ENCODE measurements at regions not wholly inside any gene's neighbourhood (a gene's known extent, or its start where the extent isn't known, plus 50 kb on each side); places are given as distances from the start of the nearest gene placed in this dataset.

GRCh38 chr16:54993106-54993895 lies 62.6 kb downstream of the IRX5 start:
- no peaks in the 10 kb centered on the region for H3K36me3 ChIP-seq
- TF ChIP-seq CTCF (IDR thresholded peaks at IDR 0.05), result no peak
- intact Hi-C loops (cut with DNase I), result no loop called here

GRCh38 chr16:54996186-54996585 lies 65.5 kb downstream of the IRX5 start:
- no peaks in the 10 kb centered on the region for H3K9me3 ChIP-seq
- DNase-seq (no peak), ATAC-seq (no peak)
- H3K4me3 ChIP-seq, result no peak overlapping the region
- no peak overlapping the region for H3K27ac ChIP-seq
- H3K27me3 ChIP-seq (ENCODE audit: low read depth), result peaks cover 13% of the 10 kb centered on the region
- no peaks in the 10 kb centered on the region for H3K4me1 ChIP-seq
- H3K36me3 ChIP-seq, result no peaks in the 10 kb centered on the region
- intact Hi-C loops (cut with DNase I), result no loop called here
- TF ChIP-seq CTCF (IDR thresholded peaks at IDR 0.05), result no peak

More at GRCh38 chr16:54993106-54993895, 62.6 kb downstream of the IRX5 start:
- Histone ChIP-seq H3K27ac (no peak overlapping the region), H3K9me3 (no peaks in the 10 kb centered on the region), H3K27me3 (ENCODE audit: low read depth) (peaks cover 19% of the 10 kb centered on the region), H3K4me3 (no peak overlapping the region), H3K4me1 (no peaks in the 10 kb centered on the region)
- no peak for ATAC-seq
- no peak for DNase-seq

- intact Hi-C loops (cut with DNase I), result no loop called here
- no peaks in the 10 kb centered on the region for H3K9me3 ChIP-seq
- H3K36me3 ChIP-seq, result no peaks in the 10 kb centered on the region
- no peaks in the 10 kb centered on the region for H3K4me1 ChIP-seq
- H3K4me3 ChIP-seq, result no peak overlapping the region
- ATAC-seq (no peak), DNase-seq (no peak)
- no peak overlapping the region for H3K27ac ChIP-seq
- peaks cover 13% of the 10 kb centered on the region for H3K27me3 ChIP-seq (ENCODE audit: low read depth)
- TF ChIP-seq CTCF (IDR thresholded peaks at IDR 0.05), result no peak
These were observed 68.2 kb downstream of the IRX5 start for GRCh38 chr16:54998834-54999233.

GRCh38 chr16:54999481-54999880 lies 68.8 kb downstream of the IRX5 start:
- no peaks in the 10 kb centered on the region for H3K4me1 ChIP-seq
- peaks cover 13% of the 10 kb centered on the region for H3K27me3 ChIP-seq (ENCODE audit: low read depth)
- H3K9me3 ChIP-seq, result no peaks in the 10 kb centered on the region
- intact Hi-C loops (cut with DNase I), result no loop called here
- DNase-seq (no peak), ATAC-seq (no peak)
- TF ChIP-seq CTCF (IDR thresholded peaks at IDR 0.05), result no peak
- no peak overlapping the region for H3K4me3 ChIP-seq
- H3K27ac ChIP-seq, result no peak overlapping the region
- H3K36me3 ChIP-seq, result no peaks in the 10 kb centered on the region

- H3K9me3 ChIP-seq, result no peaks in the 10 kb centered on the region
- no peak overlapping the region for H3K27ac ChIP-seq
- H3K4me1 ChIP-seq, result no peaks in the 10 kb centered on the region
- TF ChIP-seq CTCF (IDR thresholded peaks at IDR 0.05), result no peak
- H3K27me3 ChIP-seq (ENCODE audit: low read depth), result peaks cover 13% of the 10 kb centered on the region
- intact Hi-C loops (cut with DNase I), result no loop called here
- DNase-seq (no peak), ATAC-seq (no peak)
- no peaks in the 10 kb centered on the region for H3K36me3 ChIP-seq
- H3K4me3 ChIP-seq, result no peak overlapping the region
These were observed 69.9 kb downstream of the IRX5 start for GRCh38 chr16:55000595-55000994.

All from lower lobe of right lung (tissue), 2 donors.